PC-9 (cell line): ENCODE measurements at regions not wholly inside any gene's neighbourhood (a gene's known extent, or its start where the extent isn't known, plus 50 kb on each side); places are given as distances from the start of the nearest gene placed in this dataset.

Experiments
- EZH2 ChIP-seq: fragments of 200-600 bp; sonication (generic); IDR thresholded peaks from 2 replicates; pipeline ENCODE4 v1.8.0; 2017; ENCODE audit warnings: antibody characterized with exemption, low read depth
- TF ChIP-seq, protein P1 (sequence below): fragments of 200-600 bp; sonication (generic); conservative IDR thresholded peaks from 2 replicates; pipeline ENCODE4 v1.6.1; 2017; ENCODE audit warnings: mixed run types, antibody characterized with exemption, mild to moderate bottlenecking, moderate library complexity

- no peak for TF ChIP-seq EZH2
- TF ChIP-seq, protein P1, sequence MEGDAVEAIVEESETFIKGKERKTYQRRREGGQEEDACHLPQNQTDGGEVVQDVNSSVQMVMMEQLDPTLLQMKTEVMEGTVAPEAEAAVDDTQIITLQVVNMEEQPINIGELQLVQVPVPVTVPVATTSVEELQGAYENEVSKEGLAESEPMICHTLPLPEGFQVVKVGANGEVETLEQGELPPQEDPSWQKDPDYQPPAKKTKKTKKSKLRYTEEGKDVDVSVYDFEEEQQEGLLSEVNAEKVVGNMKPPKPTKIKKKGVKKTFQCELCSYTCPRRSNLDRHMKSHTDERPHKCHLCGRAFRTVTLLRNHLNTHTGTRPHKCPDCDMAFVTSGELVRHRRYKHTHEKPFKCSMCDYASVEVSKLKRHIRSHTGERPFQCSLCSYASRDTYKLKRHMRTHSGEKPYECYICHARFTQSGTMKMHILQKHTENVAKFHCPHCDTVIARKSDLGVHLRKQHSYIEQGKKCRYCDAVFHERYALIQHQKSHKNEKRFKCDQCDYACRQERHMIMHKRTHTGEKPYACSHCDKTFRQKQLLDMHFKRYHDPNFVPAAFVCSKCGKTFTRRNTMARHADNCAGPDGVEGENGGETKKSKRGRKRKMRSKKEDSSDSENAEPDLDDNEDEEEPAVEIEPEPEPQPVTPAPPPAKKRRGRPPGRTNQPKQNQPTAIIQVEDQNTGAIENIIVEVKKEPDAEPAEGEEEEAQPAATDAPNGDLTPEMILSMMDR: no peak
These were observed 204.7 kb upstream of the EXOC2 start for GRCh38 chr6:897528-898207.
